Mesenchymal stem cell (in vitro differentiated cells and primary cell): ENCODE measurements at regions not wholly inside any gene's neighbourhood (a gene's known extent, or its start where the extent isn't known, plus 50 kb on each side); places are given as distances from the start of the nearest gene placed in this dataset.

Source experiments
- DNase-seq: peaks from one replicate; pipeline ENCODE4 v3.0.0-alpha.2; 2013
- H2AFZ ChIP-seq: one replicate; pipeline ENCODE4 v1.6.1; 2013; ENCODE audit warnings: low read depth, mild to moderate bottlenecking, control low read depth, inconsistent platforms, low read length, moderate library complexity
- H2AK5ac ChIP-seq: 2 replicates; pipeline ENCODE4 v1.6.1; 2013; ENCODE audit warnings: low read length, moderate library complexity, mild to moderate bottlenecking, inconsistent platforms; ENCODE audit not compliant: severe bottlenecking
- H2BK120ac ChIP-seq: one replicate; pipeline ENCODE4 v1.6.1; 2013; ENCODE audit warnings: low read depth, mild to moderate bottlenecking, inconsistent platforms, low read length, moderate library complexity
- H2BK12ac ChIP-seq, 2 experiments: one replicate each; pipeline ENCODE4 v1.6.1; 2013; ENCODE audit warnings: inconsistent platforms in 2 of 2, low read length in 2 of 2, mild to moderate bottlenecking in 2 of 2, moderate library complexity in 2 of 2, control low read depth in 1 of 2
- H2BK15ac ChIP-seq: one replicate; pipeline ENCODE4 v1.6.1; 2013; ENCODE audit warnings: mild to moderate bottlenecking, low read depth, inconsistent platforms; ENCODE audit not compliant: poor library complexity, severe bottlenecking
- H2BK5ac ChIP-seq: 2 replicates; pipeline ENCODE4 v1.6.1; 2013; ENCODE audit warnings: low read depth, mild to moderate bottlenecking, low read length, control low read depth, inconsistent platforms; ENCODE audit not compliant: poor library complexity, severe bottlenecking
- H3K14ac ChIP-seq, 2 experiments: one replicate each; pipeline ENCODE4 v1.6.1; 2013; ENCODE audit warnings: inconsistent platforms in 2 of 2, low read length in 2 of 2, control low read depth in 1 of 2, mild to moderate bottlenecking in 1 of 2, moderate library complexity in 1 of 2
- H3K18ac ChIP-seq, 2 experiments: one replicate each; pipeline ENCODE4 v1.6.1; 2013; ENCODE audit warnings: inconsistent platforms in 2 of 2, low read length in 2 of 2, control low read depth in 1 of 2, low read depth in 1 of 2, mild to moderate bottlenecking in 1 of 2
- H3K23ac ChIP-seq, 2 experiments: one replicate each; pipeline ENCODE4 v1.6.1; 2013; ENCODE audit warnings: inconsistent platforms in 2 of 2, low read length in 2 of 2, mild to moderate bottlenecking in 2 of 2, moderate library complexity in 2 of 2, control low read depth in 1 of 2
- H3K27ac ChIP-seq: 2 replicates; pipeline ENCODE4 v1.5.1; 2013; ENCODE audit warnings: mild to moderate bottlenecking, moderate library complexity, low read length, control low read depth, inconsistent platforms; ENCODE audit not compliant: poor library complexity, severe bottlenecking
- H3K27me3 ChIP-seq, 2 experiments: 2 replicates each; pipeline versions ENCODE4 v1.6.1 to v1.7.0; 2013; ENCODE audit warnings: low read length in 2 of 2, mild to moderate bottlenecking in 2 of 2, moderate library complexity in 2 of 2, control low read depth in 1 of 2, inconsistent platforms in 1 of 2; ENCODE audit not compliant: control insufficient read depth in 1 of 2, insufficient read depth in 1 of 2
- H3K36me3 ChIP-seq, 2 experiments: 2 replicates each; pipeline versions ENCODE4 v1.6.1 to v1.7.0; 2013; ENCODE audit warnings: low read length in 2 of 2, control low read depth in 1 of 2, inconsistent platforms in 1 of 2, low read depth in 1 of 2, mild to moderate bottlenecking in 1 of 2; ENCODE audit not compliant: insufficient read depth in 2 of 2, control insufficient read depth in 1 of 2
- H3K4ac ChIP-seq, 2 experiments: one replicate each; pipeline ENCODE4 v1.6.1; 2013; ENCODE audit warnings: inconsistent platforms in 2 of 2, low read length in 2 of 2, mild to moderate bottlenecking in 2 of 2, moderate library complexity in 2 of 2, control low read depth in 1 of 2, low read depth in 1 of 2
- H3K4me1 ChIP-seq: 2 replicates; pipeline ENCODE4 v1.6.1; 2013; ENCODE audit warnings: low read depth, low read length, control low read depth; ENCODE audit not compliant: control insufficient read depth, insufficient read depth
- H3K4me2 ChIP-seq: 2 replicates; pipeline ENCODE4 v1.6.1; 2013; ENCODE audit warnings: low read length, mild to moderate bottlenecking, inconsistent platforms; ENCODE audit not compliant: poor library complexity, severe bottlenecking
- H3K4me3 ChIP-seq, 2 experiments: 2 replicates each; pipeline versions ENCODE4 v1.5.1 to v1.7.0; 2013; ENCODE audit warnings: low read length in 2 of 2, mild to moderate bottlenecking in 2 of 2, control low read depth in 1 of 2, low read depth in 1 of 2; ENCODE audit not compliant: insufficient read depth in 1 of 2
- H3K79me1 ChIP-seq: replicated peaks from 2 replicates; pipeline ENCODE4 v1.6.1; 2013; ENCODE audit warnings: mild to moderate bottlenecking, control low read depth, low read length, inconsistent platforms; ENCODE audit not compliant: poor library complexity, severe bottlenecking
- H3K9ac ChIP-seq: 2 replicates; pipeline ENCODE4 v1.7.0; 2013; ENCODE audit warnings: mild to moderate bottlenecking, low read length, moderate library complexity
- H3K9me3 ChIP-seq: 2 replicates; pipeline ENCODE4 v1.7.0; 2013; ENCODE audit warnings: mild to moderate bottlenecking, low read length; ENCODE audit not compliant: control insufficient read depth
- H4K8ac ChIP-seq: one replicate; pipeline ENCODE4 v1.6.1; 2013; ENCODE audit warnings: inconsistent platforms, mild to moderate bottlenecking, low read length, moderate library complexity
- H4K91ac ChIP-seq: one replicate; pipeline ENCODE4 v1.6.1; 2013; ENCODE audit warnings: mild to moderate bottlenecking, low read length, inconsistent platforms
- WGBS: methylation state at CpG from one replicate; pipeline ENCODE4 v1.1.7; 2013; ENCODE audit warnings: mixed read lengths; 5-methylcytosine and 5-hydroxymethylcytosine counted together

DNA sequence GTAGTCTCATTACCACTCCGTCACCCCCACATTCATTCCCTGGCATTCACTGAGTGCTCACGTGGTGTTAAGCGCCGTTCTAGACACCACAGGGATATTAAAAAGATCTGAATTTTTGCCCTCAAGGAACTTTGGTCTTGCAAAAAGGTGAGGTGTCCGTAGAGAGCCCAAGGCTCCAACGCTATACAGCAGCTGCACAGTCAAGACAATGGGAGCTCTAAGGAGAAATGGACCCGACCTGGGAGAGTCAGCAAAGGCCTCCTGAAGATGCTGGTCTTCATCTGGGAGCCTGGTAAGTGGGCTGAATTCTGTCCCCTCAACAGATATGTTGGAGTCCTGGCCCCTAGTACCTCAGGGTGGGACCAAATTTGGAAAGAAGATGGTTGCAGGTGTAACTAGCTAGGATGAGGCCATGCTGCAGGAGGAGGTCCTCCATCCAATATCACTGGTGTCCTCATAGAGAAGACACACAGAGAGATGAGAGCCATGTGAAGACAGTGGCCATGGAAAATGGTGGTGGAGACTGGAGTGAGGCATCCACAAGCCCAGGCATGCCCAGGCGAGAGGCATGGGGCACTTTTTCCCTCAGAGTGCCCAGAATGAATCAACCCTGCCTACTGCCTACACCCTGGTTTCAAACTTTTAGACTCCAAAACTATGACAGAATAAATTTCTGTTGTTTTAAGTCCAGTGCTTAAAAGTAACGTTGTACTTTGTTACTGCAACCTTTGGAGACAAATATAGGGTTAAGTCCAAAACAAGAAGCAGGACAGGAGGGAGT lies 247.3 kb downstream of the TTC32 start:
- H3K9me3 ChIP-seq, result no peaks in the 10 kb centered on the region
- H3K4ac ChIP-seq, result no peak overlapping the region
- no peak overlapping the region for H2AFZ ChIP-seq
- 95% methylated on average over 8 of the region's 9 CpGs for WGBS
- H3K14ac ChIP-seq, result no peak overlapping the region
- H3K18ac ChIP-seq, result peak overlapping the region in 1 of 2 experiments; percentile 13
- H3K4me3 ChIP-seq, result no peak overlapping the region
- no peak overlapping the region for H3K27ac ChIP-seq
- H3K23ac ChIP-seq, result no peak overlapping the region
- H4K91ac ChIP-seq, result no peak overlapping the region
- H2BK5ac ChIP-seq, result no peak overlapping the region
- no peak overlapping the region for H2AK5ac ChIP-seq
- no peaks in the 10 kb centered on the region for H3K36me3 ChIP-seq
- H4K8ac ChIP-seq, result no peak overlapping the region
- no peaks in the 10 kb centered on the region for H3K4me1 ChIP-seq
- peak overlapping the region; percentile 48 to 53 for H2BK12ac ChIP-seq
- H3K4me2 ChIP-seq, result no peak overlapping the region
- no peak overlapping the region for H2BK15ac ChIP-seq
- H3K9ac ChIP-seq, result no peak overlapping the region
- H2BK120ac ChIP-seq, result no peak overlapping the region
- no peak for DNase-seq
- H3K27me3 ChIP-seq, result no peaks in the 10 kb centered on the region
- H3K79me1 ChIP-seq, result no peaks in the 10 kb centered on the region

DNA sequence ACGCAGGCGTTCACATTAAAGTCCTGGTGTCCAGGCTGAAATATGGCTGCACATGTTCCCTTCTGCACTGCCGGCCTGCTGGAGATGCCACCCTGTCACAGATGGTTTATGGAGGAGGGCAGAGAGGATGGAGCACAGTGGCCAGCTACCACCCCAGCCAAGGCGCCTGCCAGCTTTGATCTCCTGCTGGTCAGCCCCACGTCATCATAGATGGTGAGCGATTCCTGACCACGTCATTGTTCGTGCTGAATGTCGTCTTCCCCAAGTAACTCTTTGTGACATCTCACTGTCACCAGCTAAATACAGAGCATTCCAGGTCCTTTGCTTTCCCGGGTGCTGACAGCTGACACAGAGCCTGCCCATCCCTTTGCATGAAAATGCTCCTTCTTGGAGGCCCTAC lies 248.3 kb downstream of the TTC32 start:
- H2AFZ ChIP-seq, result no peak overlapping the region
- H3K79me1 ChIP-seq, result no peaks in the 10 kb centered on the region
- no peak overlapping the region for H3K18ac ChIP-seq

DNA sequence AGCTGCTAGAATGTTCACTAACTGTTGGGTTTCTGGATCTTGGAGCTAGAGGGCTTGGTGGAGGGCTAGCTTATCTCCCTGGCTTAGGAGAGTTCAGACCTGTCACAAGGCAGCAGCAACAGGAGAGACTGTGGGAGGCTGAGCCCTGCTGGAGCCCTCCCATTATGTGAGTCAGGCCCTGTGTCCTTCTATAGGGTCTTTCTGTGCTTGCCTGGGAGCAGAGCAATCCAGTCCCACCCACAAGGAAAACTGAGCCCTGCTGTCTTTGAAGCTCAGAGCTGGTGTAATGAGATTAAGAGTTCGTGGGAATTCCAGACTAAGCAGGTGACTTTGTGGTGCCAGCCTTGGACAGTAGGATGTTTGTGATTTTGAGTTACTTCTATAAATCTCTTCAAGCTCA lies 249.0 kb downstream of the TTC32 start:
- H3K18ac ChIP-seq, result peak overlapping the region; percentile 32 to 45
- H2BK120ac ChIP-seq, result no peak overlapping the region
- 72% methylated on average over 1 of the region's 1 CpG for WGBS

More for the DNA sequence above, 248.3 kb downstream of the TTC32 start:
- Histone ChIP-seq H3K27me3 (no peaks in the 10 kb centered on the region), H3K4me1 (peaks cover 2% of the 10 kb centered on the region), H3K27ac (no peak overlapping the region), H3K14ac (no peak overlapping the region), H3K4me2 (no peak overlapping the region), H3K4ac (no peak overlapping the region), H4K91ac (no peak overlapping the region), H3K9ac (no peak overlapping the region), H3K36me3 (no peaks in the 10 kb centered on the region), H2BK120ac (no peak overlapping the region), H3K4me3 (no peak overlapping the region), H2BK12ac (peak overlapping the region in 1 of 2 experiments; percentile 65), H3K9me3 (no peaks in the 10 kb centered on the region), H2BK5ac (no peak overlapping the region), H2AK5ac (no peak overlapping the region), H4K8ac (no peak overlapping the region), H2BK15ac (peak overlapping the region; percentile 21), H3K23ac (no peak overlapping the region)
- no peak for DNase-seq
- 90% methylated on average over 10 of the region's 10 CpGs for WGBS

DNA sequence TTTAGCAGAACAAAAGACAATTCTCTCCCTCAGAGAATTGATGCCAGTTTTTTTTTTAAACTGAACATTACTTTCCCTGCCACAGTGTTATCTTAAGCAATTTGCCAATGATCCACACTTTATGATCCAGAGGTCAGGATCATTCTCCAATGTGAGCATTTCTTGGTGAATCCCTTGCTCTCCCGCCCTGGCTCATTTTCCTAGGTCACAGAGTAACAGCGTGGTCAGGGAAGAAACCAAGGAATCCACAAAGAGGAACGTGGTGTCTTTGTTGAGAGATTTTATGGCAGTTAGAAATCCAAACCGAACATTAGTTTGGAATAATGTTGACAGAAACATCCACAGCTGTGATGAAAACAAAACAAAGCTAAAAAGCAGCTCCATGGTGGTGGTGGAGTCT lies 250.3 kb downstream of the TTC32 start:
- 65% methylated on average over 4 of the region's 4 CpGs for WGBS
- Histone ChIP-seq H3K79me1 (no peaks in the 10 kb centered on the region), H3K14ac (no peak overlapping the region), H3K9me3 (no peaks in the 10 kb centered on the region), H3K9ac (no peak overlapping the region), H3K23ac (no peak overlapping the region), H2BK12ac (no peak overlapping the region), H3K4me1 (peaks cover 2% of the 10 kb centered on the region), H3K4me2 (no peak overlapping the region), H2AK5ac (no peak overlapping the region), H4K8ac (no peak overlapping the region), H3K27me3 (no peaks in the 10 kb centered on the region), H3K27ac (no peak overlapping the region), H3K4ac (no peak overlapping the region), H3K4me3 (no peak overlapping the region), H2BK15ac (no peak overlapping the region), H2AFZ (no peak overlapping the region), H2BK5ac (no peak overlapping the region), H4K91ac (no peak overlapping the region), H2BK120ac (no peak overlapping the region), H3K36me3 (no peaks in the 10 kb centered on the region), H3K18ac (no peak overlapping the region)
- no peak for DNase-seq

More for the DNA sequence above, 249.0 kb downstream of the TTC32 start:
- no peak overlapping the region for H3K27ac ChIP-seq
- H3K4me1 ChIP-seq, result peaks cover 2% of the 10 kb centered on the region
- DNase-seq, result no peak
- H2AFZ ChIP-seq, result no peak overlapping the region
- no peak overlapping the region for H3K4me2 ChIP-seq
- no peak overlapping the region for H2BK5ac ChIP-seq
- H3K27me3 ChIP-seq, result no peaks in the 10 kb centered on the region
- H3K4me3 ChIP-seq, result no peak overlapping the region
- H4K91ac ChIP-seq, result no peak overlapping the region
- no peaks in the 10 kb centered on the region for H3K9me3 ChIP-seq
- H3K79me1 ChIP-seq, result no peaks in the 10 kb centered on the region
- H2AK5ac ChIP-seq, result peak overlapping the region; percentile 21
- no peak overlapping the region for H4K8ac ChIP-seq
- H2BK12ac ChIP-seq, result peak overlapping the region; percentile 48 to 87
- no peak overlapping the region for H3K4ac ChIP-seq
- no peaks in the 10 kb centered on the region for H3K36me3 ChIP-seq
- no peak overlapping the region for H3K9ac ChIP-seq
- H3K14ac ChIP-seq, result no peak overlapping the region
- H3K23ac ChIP-seq, result no peak overlapping the region
- no peak overlapping the region for H2BK15ac ChIP-seq
